ENCODE measurements at regions not wholly inside any gene's neighbourhood (a gene's known extent, or its start where the extent isn't known, plus 50 kb on each side); places are given as distances from the start of the nearest gene placed in this dataset.
"Not testable (repeated sequence)": the region's sequence is repeated elsewhere in the genome, so short reads cannot be mapped to it uniquely, and the experiment has no call there.

- DNase-seq: no peak
- Histone ChIP-seq H3K36me3 (ENCODE audit: control insufficient read depth, insufficient read depth, low read length) (no peaks in the 10 kb centered on the region), H3K27ac (ENCODE audit: low read length) (no peak overlapping the region), H3K9me3 (replicated peaks; ENCODE audit: control insufficient read depth, low read depth, low read length) (peaks cover 13% of the 10 kb centered on the region), H3K27me3 (ENCODE audit: control insufficient read depth, insufficient read depth, low read length) (no peaks in the 10 kb centered on the region), H3K4me3 (ENCODE audit: low read length) (no peak overlapping the region), H3K4me1 (ENCODE audit: control insufficient read depth, insufficient read depth, low read length) (no peaks in the 10 kb centered on the region)
- no CpG with 5 or more reads among the region's 4 CpGs for WGBS (ENCODE audit: insufficient coverage)
These were observed 668.2 kb downstream of the DTWD2 start for GRCh38 chr5:118320121-118320520.

- no peaks in the 10 kb centered on the region for H3K27me3 ChIP-seq (ENCODE audit: control insufficient read depth, insufficient read depth, low read length)
- no peaks in the 10 kb centered on the region for H3K4me1 ChIP-seq (ENCODE audit: control insufficient read depth, insufficient read depth, low read length)
- WGBS (ENCODE audit: insufficient coverage): no CpG with 5 or more reads among the region's 3 CpGs
- H3K36me3 ChIP-seq (ENCODE audit: control insufficient read depth, insufficient read depth, low read length): no peaks in the 10 kb centered on the region
- peak; percentile 72 for DNase-seq
- no peak overlapping the region for H3K27ac ChIP-seq (ENCODE audit: low read length)
- no peaks in the 10 kb centered on the region for H3K9me3 ChIP-seq (replicated peaks; ENCODE audit: control insufficient read depth, low read depth, low read length)
- H3K4me3 ChIP-seq (ENCODE audit: low read length): no peak overlapping the region
These were observed 673.4 kb downstream of the DTWD2 start for GRCh38 chr5:118314931-118315330.

GRCh38 chr5:118311103-118311819 is 677.1 kb downstream of the DTWD2 start:
- Histone ChIP-seq H3K4me3 (ENCODE audit: low read length) (no peak overlapping the region), H3K27me3 (ENCODE audit: control insufficient read depth, insufficient read depth, low read length) (no peaks in the 10 kb centered on the region), H3K4me1 (ENCODE audit: control insufficient read depth, insufficient read depth, low read length) (no peaks in the 10 kb centered on the region), H3K36me3 (ENCODE audit: control insufficient read depth, insufficient read depth, low read length) (no peaks in the 10 kb centered on the region), H3K9me3 (replicated peaks; ENCODE audit: control insufficient read depth, low read depth, low read length) (no peaks in the 10 kb centered on the region), H3K27ac (ENCODE audit: low read length) (no peak overlapping the region)
- no peak for DNase-seq
- no CpG with 5 or more reads among the region's 5 CpGs for WGBS (ENCODE audit: insufficient coverage)

GRCh38 chr5:118310401-118310800 is 677.9 kb downstream of the DTWD2 start:
- no peaks in the 10 kb centered on the region for H3K9me3 ChIP-seq (replicated peaks; ENCODE audit: control insufficient read depth, low read depth, low read length)
- WGBS (ENCODE audit: insufficient coverage): no CpG with 5 or more reads among the region's 3 CpGs
- no peaks in the 10 kb centered on the region for H3K36me3 ChIP-seq (ENCODE audit: control insufficient read depth, insufficient read depth, low read length)
- H3K27ac ChIP-seq (ENCODE audit: low read length): no peak overlapping the region
- H3K4me1 ChIP-seq (ENCODE audit: control insufficient read depth, insufficient read depth, low read length): no peaks in the 10 kb centered on the region
- H3K27me3 ChIP-seq (ENCODE audit: control insufficient read depth, insufficient read depth, low read length): no peaks in the 10 kb centered on the region
- H3K4me3 ChIP-seq (ENCODE audit: low read length): no peak overlapping the region
- no peak for DNase-seq

GRCh38 chr5:118303296-118303695 is 685.1 kb downstream of the DTWD2 start:
- Histone ChIP-seq H3K4me3 (ENCODE audit: low read length) (no peak overlapping the region), H3K27ac (ENCODE audit: low read length) (no peak overlapping the region), H3K36me3 (ENCODE audit: control insufficient read depth, insufficient read depth, low read length) (no peaks in the 10 kb centered on the region), H3K4me1 (ENCODE audit: control insufficient read depth, insufficient read depth, low read length) (no peaks in the 10 kb centered on the region), H3K27me3 (ENCODE audit: control insufficient read depth, insufficient read depth, low read length) (no peaks in the 10 kb centered on the region), H3K9me3 (replicated peaks; ENCODE audit: control insufficient read depth, low read depth, low read length) (no peaks in the 10 kb centered on the region)
- WGBS (ENCODE audit: insufficient coverage): no CpG with 5 or more reads among the region's 2 CpGs
- no peak for DNase-seq

GRCh38 chr5:118302786-118303185 is 685.6 kb downstream of the DTWD2 start:
- Histone ChIP-seq H3K36me3 (ENCODE audit: control insufficient read depth, insufficient read depth, low read length) (no peaks in the 10 kb centered on the region), H3K27ac (ENCODE audit: low read length) (no peak overlapping the region), H3K9me3 (replicated peaks; ENCODE audit: control insufficient read depth, low read depth, low read length) (no peaks in the 10 kb centered on the region), H3K4me1 (ENCODE audit: control insufficient read depth, insufficient read depth, low read length) (no peaks in the 10 kb centered on the region), H3K4me3 (ENCODE audit: low read length) (no peak overlapping the region), H3K27me3 (ENCODE audit: control insufficient read depth, insufficient read depth, low read length) (no peaks in the 10 kb centered on the region)
- no peak for DNase-seq
- no CpG with 5 or more reads among the region's 1 CpG for WGBS (ENCODE audit: insufficient coverage)

GRCh38 chr5:118301696-118302095 is 686.7 kb downstream of the DTWD2 start:
- H3K27ac ChIP-seq (ENCODE audit: low read length): no peak overlapping the region
- no peaks in the 10 kb centered on the region for H3K36me3 ChIP-seq (ENCODE audit: control insufficient read depth, insufficient read depth, low read length)
- WGBS (ENCODE audit: insufficient coverage): no CpG with 5 or more reads among the region's 3 CpGs
- no peaks in the 10 kb centered on the region for H3K4me1 ChIP-seq (ENCODE audit: control insufficient read depth, insufficient read depth, low read length)
- H3K27me3 ChIP-seq (ENCODE audit: control insufficient read depth, insufficient read depth, low read length): no peaks in the 10 kb centered on the region
- no peaks in the 10 kb centered on the region for H3K9me3 ChIP-seq (replicated peaks; ENCODE audit: control insufficient read depth, low read depth, low read length)
- H3K4me3 ChIP-seq (ENCODE audit: low read length): no peak overlapping the region
- DNase-seq: no peak

- Histone ChIP-seq H3K4me3 (ENCODE audit: low read length) (no peak overlapping the region), H3K36me3 (ENCODE audit: control insufficient read depth, insufficient read depth, low read length) (no peaks in the 10 kb centered on the region), H3K27me3 (ENCODE audit: control insufficient read depth, insufficient read depth, low read length) (no peaks in the 10 kb centered on the region), H3K9me3 (replicated peaks; ENCODE audit: control insufficient read depth, low read depth, low read length) (no peaks in the 10 kb centered on the region), H3K4me1 (ENCODE audit: control insufficient read depth, insufficient read depth, low read length) (no peaks in the 10 kb centered on the region), H3K27ac (ENCODE audit: low read length) (no peak overlapping the region)
- WGBS (ENCODE audit: insufficient coverage): no CpG with 5 or more reads among the region's 5 CpGs
- no peak for DNase-seq
These were observed 693.3 kb downstream of the DTWD2 start for GRCh38 chr5:118295045-118295444.

- Histone ChIP-seq H3K27ac (ENCODE audit: low read length) (no peak overlapping the region), H3K4me1 (ENCODE audit: control insufficient read depth, insufficient read depth, low read length) (no peaks in the 10 kb centered on the region), H3K27me3 (ENCODE audit: control insufficient read depth, insufficient read depth, low read length) (no peaks in the 10 kb centered on the region), H3K4me3 (ENCODE audit: low read length) (no peak overlapping the region), H3K9me3 (replicated peaks; ENCODE audit: control insufficient read depth, low read depth, low read length) (no peaks in the 10 kb centered on the region), H3K36me3 (ENCODE audit: control insufficient read depth, insufficient read depth, low read length) (no peaks in the 10 kb centered on the region)
- no peak for DNase-seq
- WGBS (ENCODE audit: insufficient coverage): 100% methylated on average over 1 of the region's 2 CpGs
These were observed 695.0 kb downstream of the DTWD2 start for GRCh38 chr5:118293378-118293777.

GRCh38 chr5:118290204-118290603 is 698.1 kb downstream of the DTWD2 start:
- Histone ChIP-seq H3K36me3 (ENCODE audit: control insufficient read depth, insufficient read depth, low read length) (no peaks in the 10 kb centered on the region), H3K4me3 (ENCODE audit: low read length) (no peak overlapping the region), H3K4me1 (ENCODE audit: control insufficient read depth, insufficient read depth, low read length) (no peaks in the 10 kb centered on the region), H3K9me3 (replicated peaks; ENCODE audit: control insufficient read depth, low read depth, low read length) (no peaks in the 10 kb centered on the region), H3K27me3 (ENCODE audit: control insufficient read depth, insufficient read depth, low read length) (no peaks in the 10 kb centered on the region), H3K27ac (ENCODE audit: low read length) (no peak overlapping the region)
- no peak for DNase-seq
- no CpG with 5 or more reads among the region's 1 CpG for WGBS (ENCODE audit: insufficient coverage)

GRCh38 chr5:118284230-118284629 is 704.1 kb downstream of the DTWD2 start:
- 100% methylated on average over 1 of the region's 4 CpGs for WGBS (ENCODE audit: insufficient coverage)
- H3K27me3 ChIP-seq (ENCODE audit: control insufficient read depth, insufficient read depth, low read length); DNase-seq; H3K36me3 ChIP-seq (ENCODE audit: control insufficient read depth, insufficient read depth, low read length); H3K9me3 ChIP-seq (replicated peaks; ENCODE audit: control insufficient read depth, low read depth, low read length); H3K27ac ChIP-seq (ENCODE audit: low read length); H3K4me3 ChIP-seq (ENCODE audit: low read length); H3K4me1 ChIP-seq (ENCODE audit: control insufficient read depth, insufficient read depth, low read length): not testable (repeated sequence)

All from muscle of leg (tissue), 3 donors.